NCI-H2171 treated with DMSO at 0.1 percent for 48 hours (cell line): ENCODE measurements at regions not wholly inside any gene's neighbourhood (a gene's known extent, or its start where the extent isn't known, plus 50 kb on each side); places are given as distances from the start of the nearest gene placed in this dataset.

Experiments used
- DNase-seq: peaks from one replicate; lab custom pipeline; 2025; lab: John Stamatoyannopoulos, UW

DNA sequence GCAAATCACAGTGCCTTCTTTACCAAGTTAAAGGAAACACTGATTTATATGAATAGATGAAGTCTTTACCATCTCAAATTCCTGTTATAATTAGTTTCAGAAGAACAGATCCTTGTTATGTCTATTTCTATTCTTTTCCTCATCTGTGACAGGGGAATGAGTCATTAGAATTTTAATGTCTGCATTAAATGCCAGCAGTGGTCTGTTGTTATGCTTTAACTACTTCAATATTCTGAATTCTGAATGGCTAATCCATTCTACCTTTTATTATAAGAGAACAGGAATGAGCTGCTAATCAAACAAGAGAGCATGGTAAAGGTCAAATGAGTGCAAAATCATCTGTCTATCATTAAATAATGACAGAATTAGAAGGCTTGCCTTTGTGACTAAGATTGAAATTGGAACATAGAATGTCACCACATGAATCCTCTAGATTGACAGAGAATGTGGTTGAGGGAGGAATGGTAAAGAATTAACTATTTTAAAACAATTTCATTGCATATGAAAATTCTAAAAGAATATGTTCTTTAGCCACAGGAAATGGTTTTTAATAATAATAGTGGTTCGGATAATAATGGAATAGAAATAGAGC, 935.5 kb downstream of the ADGRL3 start:
- no peak for DNase-seq

DNA sequence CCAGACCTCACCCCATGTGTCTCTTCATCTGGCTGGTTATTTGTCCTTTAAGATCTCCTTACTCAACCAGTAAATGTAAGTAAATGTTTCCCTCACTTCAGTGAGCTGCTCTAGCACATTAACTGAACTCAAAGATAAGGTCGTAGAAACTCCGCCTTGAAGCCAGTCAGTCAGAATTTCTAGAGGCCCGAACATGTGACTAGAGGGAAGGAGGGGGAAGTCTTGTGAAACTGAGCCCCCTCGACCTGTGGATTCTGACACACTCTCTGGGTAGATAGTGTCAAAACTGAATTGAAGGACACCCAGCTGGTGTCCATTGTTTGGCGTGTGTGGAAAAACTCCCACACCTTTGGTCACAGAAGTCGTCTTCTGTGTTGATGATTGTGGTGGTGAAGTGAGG, 933.9 kb downstream of the ADGRL3 start:
- no peak for DNase-seq

DNA sequence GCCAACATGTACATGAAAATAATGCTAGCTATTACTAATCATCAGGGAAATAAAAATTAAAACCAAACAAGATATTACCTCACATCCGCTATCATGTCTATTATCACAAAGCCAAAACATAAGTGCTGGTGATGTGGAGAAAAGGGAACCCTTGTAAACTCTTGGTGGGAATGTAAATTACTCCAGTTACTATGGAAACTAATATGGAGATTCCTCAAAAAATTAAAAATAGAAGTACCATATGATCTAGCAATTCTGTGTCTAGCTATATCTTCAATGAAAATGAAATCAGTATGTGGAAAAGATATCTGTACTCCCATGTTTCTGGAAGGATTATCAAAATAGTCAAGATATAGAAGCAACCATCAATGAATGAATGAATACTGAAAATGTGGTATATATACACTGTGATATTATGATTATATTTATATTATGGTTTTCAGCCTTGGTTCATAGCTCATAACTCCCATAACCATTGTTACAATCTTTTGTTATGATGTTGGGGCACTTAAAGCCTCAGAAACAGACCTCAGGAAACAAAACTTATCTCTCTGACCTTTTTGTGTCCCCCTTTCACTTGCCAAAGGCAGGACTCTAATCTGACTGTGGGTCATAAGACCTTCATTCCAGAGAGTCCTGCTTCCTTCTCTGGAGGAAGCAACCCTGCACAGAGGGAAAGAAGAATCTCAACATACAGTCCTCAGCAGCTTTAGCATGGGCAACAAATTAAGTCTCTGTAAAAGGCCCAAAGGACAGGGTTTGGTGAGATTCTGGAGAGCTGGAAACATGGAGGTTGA, 933.2 kb downstream of the ADGRL3 start:
- DNase-seq: no peak

- no peak for DNase-seq
These were observed 930.9 kb downstream of the ADGRL3 start for GRCh38 chr4:62131049-62131448.

GRCh38 chr4:62130637-62131036, 930.5 kb downstream of the ADGRL3 start:
- DNase-seq: no peak

- no peak for DNase-seq
These were observed 930.1 kb downstream of the ADGRL3 start for GRCh38 chr4:62130230-62130629.
